ENCODE measurements at regions not wholly inside any gene's neighbourhood (a gene's known extent, or its start where the extent isn't known, plus 50 kb on each side); places are given as distances from the start of the nearest gene placed in this dataset.

- no peak for DNase-seq
- Histone ChIP-seq H3K36me3 (no peaks in the 10 kb centered on the region), H3K9me3 (ENCODE audit: severe bottlenecking) (no peaks in the 10 kb centered on the region), H3K27ac (no peak overlapping the region), H3K4me3 (ENCODE audit: low read depth, low read length) (no peak overlapping the region), H3K27me3 (ENCODE audit: insufficient read depth, low read depth, severe bottlenecking) (no peaks in the 10 kb centered on the region)
- TF ChIP-seq CTCF (IDR thresholded peaks at IDR 0.05; ENCODE audit: low read depth, low read length): no peak
These were observed 215.1 kb downstream of the ERMARD start for GRCh38 chr6:169966312-169967181.

DNA sequence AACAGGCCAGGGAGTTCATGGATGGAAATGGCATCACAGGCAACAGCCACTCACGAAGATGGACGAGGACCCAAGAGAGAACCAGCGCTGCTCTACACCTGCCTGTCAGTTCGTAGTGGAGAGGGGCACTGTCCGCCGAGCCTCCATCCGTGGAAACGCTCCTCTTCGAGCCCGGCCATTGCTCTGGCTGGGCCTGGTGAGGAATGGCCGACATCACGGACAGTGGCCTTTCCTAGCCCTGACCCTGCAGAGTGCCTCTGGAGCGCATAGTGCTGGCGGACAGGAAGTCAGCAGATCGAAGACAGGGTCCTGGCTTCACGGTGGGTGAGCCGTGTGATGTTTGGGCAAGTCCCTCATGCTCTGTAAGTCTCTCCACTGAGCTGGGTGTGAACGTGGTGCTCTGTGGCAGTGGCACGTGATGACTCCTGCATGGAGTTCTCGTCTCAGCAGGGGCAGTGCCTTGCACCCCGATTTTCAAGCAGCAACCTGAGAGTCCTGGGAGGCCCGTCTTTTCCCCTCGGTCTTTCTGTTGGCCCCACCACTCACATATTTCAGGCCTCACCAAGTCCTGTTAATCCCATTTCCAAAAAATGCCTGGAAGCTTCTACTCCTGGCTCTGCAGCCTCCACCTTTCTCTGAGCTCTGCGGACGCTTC, 214.4 kb downstream of the ERMARD start:
- Histone ChIP-seq H3K9me3 (ENCODE audit: severe bottlenecking) (no peaks in the 10 kb centered on the region), H3K27ac (no peak overlapping the region), H3K36me3 (no peaks in the 10 kb centered on the region), H3K4me3 (ENCODE audit: low read depth, low read length) (no peak overlapping the region), H3K27me3 (ENCODE audit: insufficient read depth, low read depth, severe bottlenecking) (no peaks in the 10 kb centered on the region)
- no peak for TF ChIP-seq CTCF (IDR thresholded peaks at IDR 0.05; ENCODE audit: low read depth, low read length)
- DNase-seq: no peak

GRCh38 chr6:169965239-169965638, 213.8 kb downstream of the ERMARD start:
- DNase-seq: no peak
- no peak overlapping the region for H3K4me3 ChIP-seq (ENCODE audit: low read depth, low read length)
- H3K9me3 ChIP-seq (ENCODE audit: severe bottlenecking): no peaks in the 10 kb centered on the region
- H3K27ac ChIP-seq: no peak overlapping the region
- no peak for TF ChIP-seq CTCF (IDR thresholded peaks at IDR 0.05; ENCODE audit: low read depth, low read length)
- no peaks in the 10 kb centered on the region for H3K36me3 ChIP-seq
- H3K27me3 ChIP-seq (ENCODE audit: insufficient read depth, low read depth, severe bottlenecking): no peaks in the 10 kb centered on the region

- Histone ChIP-seq H3K4me3 (ENCODE audit: low read depth, low read length) (no peak overlapping the region), H3K36me3 (no peaks in the 10 kb centered on the region), H3K9me3 (ENCODE audit: severe bottlenecking) (no peaks in the 10 kb centered on the region), H3K27me3 (ENCODE audit: insufficient read depth, low read depth, severe bottlenecking) (no peaks in the 10 kb centered on the region), H3K27ac (no peak overlapping the region)
- DNase-seq: no peak
- no peak for TF ChIP-seq CTCF (IDR thresholded peaks at IDR 0.05; ENCODE audit: low read depth, low read length)
These were observed 213.2 kb downstream of the ERMARD start for GRCh38 chr6:169964486-169965180.

DNA sequence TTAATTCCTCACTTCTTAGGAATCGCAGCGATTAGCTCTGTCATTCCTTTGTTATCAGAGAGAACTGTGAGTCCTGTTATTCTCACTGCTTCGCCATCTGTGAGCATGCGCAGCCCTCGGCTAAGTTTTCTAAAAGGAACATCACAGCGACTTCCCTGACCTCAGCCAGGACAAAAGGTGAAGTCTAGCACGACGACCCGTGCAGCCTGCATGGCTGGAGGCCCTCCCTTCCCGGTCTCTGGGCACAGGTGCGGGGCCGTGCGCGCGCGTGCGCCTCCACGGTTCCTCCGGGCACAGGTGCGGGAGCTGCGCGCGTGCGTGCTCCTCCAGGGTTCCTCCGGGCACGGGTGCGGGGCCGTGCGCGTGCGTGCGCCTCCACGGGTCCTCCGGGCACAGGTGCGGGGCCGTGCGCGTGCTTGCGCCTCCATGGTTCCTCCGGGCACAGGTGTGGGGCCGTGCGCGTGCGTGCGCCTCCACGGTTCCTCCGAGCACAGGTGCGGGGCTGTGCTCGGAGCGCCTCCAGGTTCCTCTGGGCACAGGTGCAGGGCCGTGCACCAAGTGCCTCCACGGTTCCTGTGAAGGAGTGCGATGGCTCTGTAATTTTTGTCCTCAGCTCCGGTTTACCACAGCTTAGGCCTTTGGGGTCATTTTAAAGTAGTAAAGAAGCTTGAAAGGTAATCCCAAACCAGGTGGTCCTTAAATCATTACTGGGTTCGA, 212.3 kb downstream of the ERMARD start:
- Histone ChIP-seq H3K36me3 (no peaks in the 10 kb centered on the region), H3K27me3 (ENCODE audit: insufficient read depth, low read depth, severe bottlenecking) (no peaks in the 10 kb centered on the region), H3K4me3 (ENCODE audit: low read depth, low read length) (no peak overlapping the region), H3K27ac (no peak overlapping the region), H3K9me3 (ENCODE audit: severe bottlenecking) (no peaks in the 10 kb centered on the region)
- no peak for TF ChIP-seq CTCF (IDR thresholded peaks at IDR 0.05; ENCODE audit: low read depth, low read length)
- DNase-seq: no peak
